NT2/D1 (cell line): ENCODE measurements at regions not wholly inside any gene's neighbourhood (a gene's known extent, or its start where the extent isn't known, plus 50 kb on each side); places are given as distances from the start of the nearest gene placed in this dataset.

Source experiments
- SUZ12 ChIP-seq: IDR thresholded peaks from 2 replicates; pipeline ENCODE4 v1.6.1; 2011; ENCODE audit not compliant: insufficient read length, insufficient read depth; ENCODE audit errors: extremely low read depth
- ZNF274 ChIP-seq: IDR thresholded peaks from 2 replicates; pipeline ENCODE4 v1.6.1; 2011; ENCODE audit warnings: mild to moderate bottlenecking, low read depth, low read length

GRCh38 chr18:5627776-5628511 lies 84.1 kb upstream of the EPB41L3 start:
- TF ChIP-seq SUZ12 (no peak), ZNF274 (no peak)
